H9 (cell line): ENCODE measurements at regions not wholly inside any gene's neighbourhood (a gene's known extent, or its start where the extent isn't known, plus 50 kb on each side); places are given as distances from the start of the nearest gene placed in this dataset.

Experiments
- DNase-seq: peaks from one replicate; pipeline ENCODE4 v3.0.0-alpha.2; 2017
- H2AFZ ChIP-seq: one replicate; pipeline ENCODE4 v1.6.1; 2013; ENCODE audit warnings: mild to moderate bottlenecking, low read length, control low read depth, moderate library complexity
- H2AK5ac ChIP-seq: 2 replicates; pipeline ENCODE4 v1.6.1; 2013; ENCODE audit warnings: low read length, control low read depth, mixed read lengths; ENCODE audit not compliant: insufficient read length
- H2BK120ac ChIP-seq: one replicate; pipeline ENCODE4 v1.6.1; 2013; ENCODE audit warnings: low read depth, mild to moderate bottlenecking, low read length, control low read depth, inconsistent platforms; ENCODE audit not compliant: poor library complexity, severe bottlenecking
- H2BK12ac ChIP-seq: 2 replicates; pipeline ENCODE4 v1.6.1; 2013; ENCODE audit warnings: low read length, control low read depth, mixed read lengths, low read depth; ENCODE audit not compliant: insufficient read length
- H2BK15ac ChIP-seq: 2 replicates; pipeline ENCODE4 v1.6.1; 2013; ENCODE audit warnings: low read depth, low read length, control low read depth
- H2BK20ac ChIP-seq: one replicate; pipeline ENCODE4 v1.6.1; 2013; ENCODE audit warnings: low read depth, mild to moderate bottlenecking, low read length, control low read depth, inconsistent platforms; ENCODE audit not compliant: poor library complexity, severe bottlenecking
- H2BK5ac ChIP-seq: 2 replicates; pipeline ENCODE4 v1.6.1; 2013; ENCODE audit warnings: low read length, control low read depth, mixed read lengths; ENCODE audit not compliant: insufficient read length
- H3K14ac ChIP-seq: 2 replicates; pipeline ENCODE4 v1.6.1; 2013; ENCODE audit warnings: low read length, control low read depth; ENCODE audit not compliant: insufficient read depth
- H3K18ac ChIP-seq: 2 replicates; pipeline ENCODE4 v1.6.1; 2013; ENCODE audit warnings: low read depth, mild to moderate bottlenecking, mixed read lengths, low read length, control low read depth; ENCODE audit not compliant: insufficient read length
- H3K23ac ChIP-seq: 2 replicates; pipeline ENCODE4 v1.6.1; 2013; ENCODE audit warnings: low read length, control low read depth, mixed read lengths, low read depth; ENCODE audit not compliant: insufficient read length
- H3K23me2 ChIP-seq: 2 replicates; pipeline ENCODE4 v1.6.1; 2013; ENCODE audit warnings: low read depth, mild to moderate bottlenecking, mixed read lengths, low read length, control low read depth; ENCODE audit not compliant: insufficient read length, poor library complexity, severe bottlenecking
- H3K27ac ChIP-seq: 2 replicates; pipeline ENCODE4 v1.5.1; 2013; ENCODE audit warnings: low read length, control low read depth, mixed read lengths, low read depth; ENCODE audit not compliant: insufficient read length
- H3K27me3 ChIP-seq: 2 replicates; pipeline ENCODE4 v1.6.1; 2013; ENCODE audit warnings: low read length, control low read depth, inconsistent platforms; ENCODE audit not compliant: insufficient read depth
- H3K4ac ChIP-seq: 2 replicates; pipeline ENCODE4 v1.6.1; 2013; ENCODE audit warnings: low read depth, mild to moderate bottlenecking, control low read depth, inconsistent platforms, low read length, moderate library complexity
- H3K4me1 ChIP-seq: 2 replicates; pipeline ENCODE4 v1.6.1; 2013; ENCODE audit warnings: low read length, control low read depth, inconsistent platforms; ENCODE audit not compliant: insufficient read depth
- H3K4me2 ChIP-seq: 2 replicates; pipeline ENCODE4 v1.6.1; 2013; ENCODE audit warnings: low read length, control low read depth, mixed read lengths; ENCODE audit not compliant: insufficient read length, insufficient read depth
- H3K56ac ChIP-seq: 2 replicates; pipeline ENCODE4 v1.6.1; 2013; ENCODE audit warnings: low read depth, mild to moderate bottlenecking, mixed read lengths, low read length, control low read depth; ENCODE audit not compliant: insufficient read length
- H3K79me1 ChIP-seq: 2 replicates; pipeline ENCODE4 v1.6.1; 2013; ENCODE audit warnings: low read depth, mild to moderate bottlenecking, moderate library complexity, low read length, control low read depth, inconsistent platforms; ENCODE audit not compliant: insufficient read depth, poor library complexity, severe bottlenecking
- H3K79me2 ChIP-seq: 2 replicates; pipeline ENCODE4 v1.6.1; 2013; ENCODE audit warnings: low read length, control low read depth, inconsistent platforms; ENCODE audit not compliant: insufficient read depth
- H3K9ac ChIP-seq: 2 replicates; pipeline ENCODE4 v1.6.1; 2013; ENCODE audit warnings: low read length, control low read depth, mixed read lengths; ENCODE audit not compliant: insufficient read length; ENCODE audit errors: extremely low read depth
- H3K9me3 ChIP-seq: one replicate; pipeline ENCODE4 v1.6.1; 2013; ENCODE audit warnings: low read depth, low read length, inconsistent platforms; ENCODE audit not compliant: control insufficient read depth
- H3T11ph ChIP-seq: one replicate; pipeline ENCODE4 v1.6.1; 2013; ENCODE audit warnings: mild to moderate bottlenecking, low read length, control low read depth, inconsistent platforms
- H4K20me1 ChIP-seq: one replicate; pipeline ENCODE4 v1.6.1; 2013; ENCODE audit not compliant: control insufficient read depth, insufficient read length, insufficient read depth
- H4K5ac ChIP-seq: 2 replicates; pipeline ENCODE4 v1.6.1; 2013; ENCODE audit warnings: low read depth, mild to moderate bottlenecking, mixed read lengths, low read length, control low read depth; ENCODE audit not compliant: insufficient read length
- H4K8ac ChIP-seq: replicated peaks from 2 replicates; pipeline ENCODE4 v1.6.1; 2013; ENCODE audit warnings: low read length, control low read depth, mixed read lengths, low read depth; ENCODE audit not compliant: insufficient read length
- H4K91ac ChIP-seq: 2 replicates; pipeline ENCODE4 v1.6.1; 2013; ENCODE audit warnings: low read depth, mild to moderate bottlenecking, moderate library complexity, mixed read lengths, low read length, control low read depth; ENCODE audit not compliant: insufficient read length
- H3K27ac Mint-ChIP-seq, 3 experiments: 2 replicates in 2 of 3; 3 replicates in 1 of 3; pipeline ENCODE4 v1.8.0; 2020 to 2021; ENCODE audit warnings: mixed read lengths in 3 of 3, mild to moderate bottlenecking in 1 of 3, moderate library complexity in 1 of 3
- H3K27me3 Mint-ChIP-seq: 2 replicates; pipeline ENCODE4 v1.8.0; 2021; ENCODE audit warnings: low read depth, mild to moderate bottlenecking, moderate library complexity, mixed read lengths
- H3K36me3 Mint-ChIP-seq, 3 experiments: 2 replicates in 2 of 3; 3 replicates in 1 of 3; pipeline ENCODE4 v1.8.0; 2020 to 2021; ENCODE audit warnings: low read depth in 3 of 3, mixed read lengths in 3 of 3; ENCODE audit not compliant: insufficient read depth in 1 of 3
- H3K4me1 Mint-ChIP-seq, 2 experiments: 2 replicates each; pipeline ENCODE4 v1.8.0; 2020; ENCODE audit warnings: mixed read lengths in 2 of 2
- H3K4me3 Mint-ChIP-seq, 2 experiments: 2 replicates in 1 of 2; 3 replicates in 1 of 2; pipeline ENCODE4 v1.8.0; 2020 to 2021; ENCODE audit warnings: mild to moderate bottlenecking in 2 of 2, mixed read lengths in 2 of 2, moderate library complexity in 1 of 2
- H3K9me3 Mint-ChIP-seq, 2 experiments: 2 replicates in 1 of 2; 3 replicates in 1 of 2; pipeline ENCODE4 v1.8.0; 2020; ENCODE audit warnings: mild to moderate bottlenecking in 2 of 2, mixed read lengths in 2 of 2, moderate library complexity in 1 of 2
- WGBS: extraction: QIAGEN DNeasy Blood & Tissue Kit; methylation state at CpG from one replicate; pipeline ENCODE4 v1.1.7; 2013; ENCODE audit warnings: missing lambda C conversion rate, low lambda C conversion rate, mixed read lengths; ENCODE audit not compliant: insufficient read length; ENCODE audit errors: extremely low coverage; 5-methylcytosine and 5-hydroxymethylcytosine counted together
- TF ChIP-seq, protein P1 (sequence below): fragments of 200-600 bp; sonication (generic); conservative IDR thresholded peaks from 3 replicates; pipeline ENCODE4 v1.8.0; 2021; ENCODE audit warnings: antibody characterized with exemption, mild to moderate bottlenecking

DNA sequence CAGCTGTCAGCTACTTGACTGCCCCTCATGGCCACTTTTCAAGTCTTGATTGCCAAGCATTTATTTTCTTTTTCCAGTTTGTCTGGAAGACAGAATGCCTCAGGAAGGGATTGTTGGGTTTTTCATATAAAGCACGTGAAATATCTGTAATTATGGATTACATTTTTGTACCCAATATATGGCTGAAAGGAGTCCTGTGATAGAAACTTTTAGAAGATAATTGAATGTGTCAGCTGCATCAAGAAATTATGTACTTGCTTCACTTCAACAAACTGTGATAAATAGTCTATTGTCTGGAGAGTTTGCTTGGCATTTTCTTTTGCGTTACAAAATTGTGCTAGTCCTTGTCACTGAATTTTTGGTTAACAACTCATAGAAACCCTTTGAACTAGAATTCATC is 247.9 kb upstream of the SLCO3A1 start:
- no peak overlapping the region for H3K23ac ChIP-seq
- H2BK20ac ChIP-seq, result no peak overlapping the region
- no peak for DNase-seq
- H2AK5ac ChIP-seq, result no peak overlapping the region
- no peak overlapping the region for H2BK120ac ChIP-seq
- no peaks in the 10 kb centered on the region for H3K23me2 ChIP-seq
- no peak overlapping the region for H3T11ph ChIP-seq
- no peak overlapping the region for H2BK5ac ChIP-seq
- no peaks in the 10 kb centered on the region for H3K27me3 ChIP-seq
- Mint-ChIP-seq H3K9me3 (no peaks in the 10 kb centered on the region), H3K4me1 (no peaks in the 10 kb centered on the region), H3K27me3 (no peaks in the 10 kb centered on the region; the same call in 1 of the 2 replicates), H3K36me3 (no peaks in the 10 kb centered on the region), H3K27ac (no peak overlapping the region), H3K4me3 (no peak overlapping the region)
- H3K56ac ChIP-seq, result no peak overlapping the region
- H2BK15ac ChIP-seq, result no peak overlapping the region
- H3K9ac ChIP-seq, result no peak overlapping the region
- H3K4me1 ChIP-seq, result no peaks in the 10 kb centered on the region
- H4K8ac ChIP-seq, result no peak overlapping the region
- H3K79me1 ChIP-seq, result no peaks in the 10 kb centered on the region
- H3K18ac ChIP-seq, result no peak overlapping the region
- WGBS, result no CpG with 5 or more reads among the region's 2 CpGs
- no peaks in the 10 kb centered on the region for H3K79me2 ChIP-seq
- TF ChIP-seq, protein P1, sequence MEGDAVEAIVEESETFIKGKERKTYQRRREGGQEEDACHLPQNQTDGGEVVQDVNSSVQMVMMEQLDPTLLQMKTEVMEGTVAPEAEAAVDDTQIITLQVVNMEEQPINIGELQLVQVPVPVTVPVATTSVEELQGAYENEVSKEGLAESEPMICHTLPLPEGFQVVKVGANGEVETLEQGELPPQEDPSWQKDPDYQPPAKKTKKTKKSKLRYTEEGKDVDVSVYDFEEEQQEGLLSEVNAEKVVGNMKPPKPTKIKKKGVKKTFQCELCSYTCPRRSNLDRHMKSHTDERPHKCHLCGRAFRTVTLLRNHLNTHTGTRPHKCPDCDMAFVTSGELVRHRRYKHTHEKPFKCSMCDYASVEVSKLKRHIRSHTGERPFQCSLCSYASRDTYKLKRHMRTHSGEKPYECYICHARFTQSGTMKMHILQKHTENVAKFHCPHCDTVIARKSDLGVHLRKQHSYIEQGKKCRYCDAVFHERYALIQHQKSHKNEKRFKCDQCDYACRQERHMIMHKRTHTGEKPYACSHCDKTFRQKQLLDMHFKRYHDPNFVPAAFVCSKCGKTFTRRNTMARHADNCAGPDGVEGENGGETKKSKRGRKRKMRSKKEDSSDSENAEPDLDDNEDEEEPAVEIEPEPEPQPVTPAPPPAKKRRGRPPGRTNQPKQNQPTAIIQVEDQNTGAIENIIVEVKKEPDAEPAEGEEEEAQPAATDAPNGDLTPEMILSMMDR, result no peak
- no peak overlapping the region for H2BK12ac ChIP-seq
- H3K14ac ChIP-seq, result no peak overlapping the region
- no peaks in the 10 kb centered on the region for H4K20me1 ChIP-seq
- H2AFZ ChIP-seq, result no peak overlapping the region
- H4K5ac ChIP-seq, result no peak overlapping the region
- no peak overlapping the region for H3K27ac ChIP-seq
- H3K4me2 ChIP-seq, result no peak overlapping the region
- H3K9me3 ChIP-seq, result no peaks in the 10 kb centered on the region
- H3K4ac ChIP-seq, result no peak overlapping the region
- no peak overlapping the region for H4K91ac ChIP-seq
